ENCODE measurements at regions not wholly inside any gene's neighbourhood (a gene's known extent, or its start where the extent isn't known, plus 50 kb on each side); places are given as distances from the start of the nearest gene placed in this dataset.

GRCh38 chr18:56186319-56186718 is 452.1 kb downstream of the TXNL1 start:
- no peak for TF ChIP-seq CTCF (IDR thresholded peaks at IDR 0.05; ENCODE audit: low read depth, low read length)
- no peak overlapping the region for H3K4me3 ChIP-seq (ENCODE audit: low read depth, low read length)

GRCh38 chr18:56185126-56185525 is 453.3 kb downstream of the TXNL1 start:
- no peak overlapping the region for H3K4me3 ChIP-seq (ENCODE audit: low read depth, low read length)
- no peak for TF ChIP-seq CTCF (IDR thresholded peaks at IDR 0.05; ENCODE audit: low read depth, low read length)

GRCh38 chr18:56176751-56177150 is 461.6 kb downstream of the TXNL1 start:
- TF ChIP-seq CTCF (IDR thresholded peaks at IDR 0.05; ENCODE audit: low read depth, low read length) = no peak
- no peak overlapping the region for H3K4me3 ChIP-seq (ENCODE audit: low read depth, low read length)

- H3K4me3 ChIP-seq (ENCODE audit: low read depth, low read length) = no peak overlapping the region
- TF ChIP-seq CTCF (IDR thresholded peaks at IDR 0.05; ENCODE audit: low read depth, low read length) = no peak
Measured at GRCh38 chr18:56175330-56176001, 462.9 kb downstream of the TXNL1 start.

GRCh38 chr18:56173542-56174220 is 464.7 kb downstream of the TXNL1 start:
- H3K4me3 ChIP-seq (ENCODE audit: low read depth, low read length) = no peak overlapping the region
- no peak for TF ChIP-seq CTCF (IDR thresholded peaks at IDR 0.05; ENCODE audit: low read depth, low read length)

GRCh38 chr18:56172527-56172926 is 465.9 kb downstream of the TXNL1 start:
- TF ChIP-seq CTCF (IDR thresholded peaks at IDR 0.05; ENCODE audit: low read depth, low read length) = no peak
- no peak overlapping the region for H3K4me3 ChIP-seq (ENCODE audit: low read depth, low read length)

- TF ChIP-seq CTCF (IDR thresholded peaks at IDR 0.05; ENCODE audit: low read depth, low read length) = no peak
- no peak overlapping the region for H3K4me3 ChIP-seq (ENCODE audit: low read depth, low read length)
Measured at GRCh38 chr18:56171848-56172247, 466.5 kb downstream of the TXNL1 start.

All from WI38 (cell line).